GM18519 (cell line): ENCODE measurements at regions not wholly inside any gene's neighbourhood (a gene's known extent, or its start where the extent isn't known, plus 50 kb on each side); places are given as distances from the start of the nearest gene placed in this dataset.
A peak's percentile ranks its signal among the peaks of the same experiment; 100 is the strongest.

Source experiments
- ATAC-seq: cut with Tn5 transposase; IDR thresholded peaks from one replicate; pipeline ENCODE4 v1.9.1; 2021; ENCODE audit warnings: mild to moderate bottlenecking, moderate library complexity; ENCODE audit not compliant: unreplicated experiment, low FRiP score

- no peak for ATAC-seq
Measured at GRCh38 chr12:45548426-45548825, 181.1 kb upstream of the ARID2 start.

GRCh38 chr12:45549337-45549902 lies 180.1 kb upstream of the ARID2 start:
- no peak for ATAC-seq

- ATAC-seq: no peak
Measured at GRCh38 chr12:45553204-45553603, 176.3 kb upstream of the ARID2 start.

GRCh38 chr12:45557016-45557415 lies 172.5 kb upstream of the ARID2 start:
- ATAC-seq: no peak

GRCh38 chr12:45558353-45558752 lies 171.2 kb upstream of the ARID2 start:
- ATAC-seq: no peak

GRCh38 chr12:45559537-45559936 lies 170.0 kb upstream of the ARID2 start:
- ATAC-seq: no peak

- ATAC-seq: no peak
Measured at GRCh38 chr12:45560689-45561088, 168.8 kb upstream of the ARID2 start.

- ATAC-seq: no peak
Measured at GRCh38 chr12:45561488-45561887, 168.0 kb upstream of the ARID2 start.

- ATAC-seq: no peak
Measured at GRCh38 chr12:45565590-45565989, 163.9 kb upstream of the ARID2 start.

GRCh38 chr12:45566257-45566656 lies 163.2 kb upstream of the ARID2 start:
- no peak for ATAC-seq

GRCh38 chr12:45568808-45569207 lies 160.7 kb upstream of the ARID2 start:
- ATAC-seq: no peak

- ATAC-seq: no peak
Measured at GRCh38 chr12:45570501-45570900, 159.0 kb upstream of the ARID2 start.

GRCh38 chr12:45572114-45572513 lies 157.4 kb upstream of the ARID2 start:
- no peak for ATAC-seq

GRCh38 chr12:45575417-45575816 lies 154.1 kb upstream of the ARID2 start:
- ATAC-seq: no peak

- ATAC-seq: peak; percentile 60
Measured at GRCh38 chr12:45575823-45576475, 153.6 kb upstream of the ARID2 start.

GRCh38 chr12:45577844-45578399 lies 151.6 kb upstream of the ARID2 start:
- no peak for ATAC-seq

- ATAC-seq: no peak
Measured at GRCh38 chr12:45580356-45580969, 149.0 kb upstream of the ARID2 start.

- ATAC-seq: no peak
Measured at GRCh38 chr12:45581112-45581511, 148.4 kb upstream of the ARID2 start.

- no peak for ATAC-seq
Measured at GRCh38 chr12:45582536-45582935, 147.0 kb upstream of the ARID2 start.

- no peak for ATAC-seq
Measured at GRCh38 chr12:45582986-45583659, 146.4 kb upstream of the ARID2 start.

GRCh38 chr12:45584336-45584735 lies 145.2 kb upstream of the ARID2 start:
- no peak for ATAC-seq
